DND-41 (cell line): ENCODE measurements at regions not wholly inside any gene's neighbourhood (a gene's known extent, or its start where the extent isn't known, plus 50 kb on each side); places are given as distances from the start of the nearest gene placed in this dataset.

Source experiments
- ATAC-seq: fragments of 200-7000 bp; cut with Tn5 transposase; 3 replicates; pipeline ENCODE4 v1.9.1; 2021; ENCODE audit warnings: low read depth; ENCODE audit not compliant: insufficient read depth
- DNase-seq: peaks from one replicate; pipeline ENCODE4 v3.0.0-alpha.2; 2020
- H2AFZ ChIP-seq: 2 replicates; pipeline ENCODE4 v1.6.0; 2012; ENCODE audit warnings: low read depth, low read length
- H3K27ac ChIP-seq: 2 replicates; pipeline ENCODE4 v1.5.1; 2012; ENCODE audit warnings: low read length, inconsistent platforms
- H3K27me3 ChIP-seq: fragments of 200-600 bp; sonication (generic); 2 replicates; pipeline ENCODE4 v1.6.0; 2012; ENCODE audit warnings: low read length, mild to moderate bottlenecking, inconsistent platforms; ENCODE audit not compliant: insufficient read depth, poor library complexity
- H3K36me3 ChIP-seq: 2 replicates; pipeline ENCODE4 v1.5.1; 2012; ENCODE audit warnings: low read length, inconsistent platforms; ENCODE audit not compliant: insufficient read depth
- H3K4me1 ChIP-seq: 2 replicates; pipeline ENCODE4 v1.5.1; 2012; ENCODE audit warnings: mild to moderate bottlenecking, low read length; ENCODE audit not compliant: insufficient read depth
- H3K4me2 ChIP-seq: 2 replicates; pipeline ENCODE4 v1.6.0; 2012; ENCODE audit warnings: mild to moderate bottlenecking, moderate library complexity, low read length, inconsistent platforms; ENCODE audit not compliant: insufficient read depth
- H3K4me3 ChIP-seq, 2 experiments: fragments of 200-600 bp in 1 of 2; shearing (Covaris generic) in 1 of 2; 2 replicates each; pipeline ENCODE4 v1.5.1; 2012 to 2016; ENCODE audit warnings: inconsistent platforms in 2 of 2, low read length in 2 of 2, mild to moderate bottlenecking in 2 of 2, low read depth in 1 of 2, moderate library complexity in 1 of 2
- H3K79me2 ChIP-seq: 2 replicates; pipeline ENCODE4 v1.6.0; 2012; ENCODE audit warnings: low read length, inconsistent platforms; ENCODE audit not compliant: insufficient read depth
- H3K9ac ChIP-seq: 2 replicates; pipeline ENCODE4 v1.6.0; 2012; ENCODE audit warnings: low read depth, mild to moderate bottlenecking, inconsistent platforms, low read length, moderate library complexity
- H3K9me3 ChIP-seq: 2 replicates; pipeline ENCODE4 v1.5.1; 2012; ENCODE audit warnings: low read length, moderate library complexity, mild to moderate bottlenecking, inconsistent platforms; ENCODE audit not compliant: insufficient read depth, severe bottlenecking
- H4K20me1 ChIP-seq: 2 replicates; pipeline ENCODE4 v1.6.0; 2012; ENCODE audit warnings: low read length; ENCODE audit not compliant: insufficient read depth
- CTCF ChIP-seq: IDR thresholded peaks from 2 replicates; pipeline ENCODE4 v1.5.1; 2012; ENCODE audit warnings: borderline replicate concordance, low read length, moderate library complexity, mild to moderate bottlenecking; ENCODE audit not compliant: poor library complexity, severe bottlenecking; ENCODE audit errors: extremely low read depth
- EZH2 ChIP-seq: IDR thresholded peaks from 3 replicates; pipeline ENCODE4 v1.6.1; 2012; ENCODE audit warnings: borderline replicate concordance, low read depth, mild to moderate bottlenecking, moderate library complexity, low read length, inconsistent platforms; ENCODE audit not compliant: severe bottlenecking

- Histone ChIP-seq H4K20me1 (no peaks in the 10 kb centered on the region), H3K9ac (no peak overlapping the region), H3K4me3 (no peak overlapping the region), H3K9me3 (no peaks in the 10 kb centered on the region), H2AFZ (no peak overlapping the region), H3K27me3 (no peaks in the 10 kb centered on the region), H3K27ac (no peak overlapping the region), H3K79me2 (no peaks in the 10 kb centered on the region), H3K36me3 (no peaks in the 10 kb centered on the region), H3K4me2 (no peak overlapping the region), H3K4me1 (no peaks in the 10 kb centered on the region)
- no peak for TF ChIP-seq CTCF
- TF ChIP-seq EZH2 = no peak
- DNase-seq = no peak
- ATAC-seq = no peak
Observed at GRCh38 chr4:59044286-59044900, 1934.2 kb upstream of the IGFBP7 start.

GRCh38 chr4:59054086-59054485 is 1943.9 kb upstream of the IGFBP7 start:
- Histone ChIP-seq H4K20me1 (no peaks in the 10 kb centered on the region), H3K9me3 (no peaks in the 10 kb centered on the region), H2AFZ (no peak overlapping the region), H3K27ac (no peak overlapping the region), H3K4me2 (no peak overlapping the region), H3K79me2 (no peaks in the 10 kb centered on the region), H3K4me1 (no peaks in the 10 kb centered on the region), H3K36me3 (no peaks in the 10 kb centered on the region), H3K9ac (no peak overlapping the region), H3K4me3 (no peak overlapping the region), H3K27me3 (no peaks in the 10 kb centered on the region)
- ATAC-seq (no peak), DNase-seq (no peak)
- TF ChIP-seq EZH2 (no peak), CTCF (no peak)

- Histone ChIP-seq H4K20me1 (no peaks in the 10 kb centered on the region), H2AFZ (no peak overlapping the region), H3K4me3 (no peak overlapping the region), H3K4me1 (no peaks in the 10 kb centered on the region), H3K79me2 (no peaks in the 10 kb centered on the region), H3K9ac (no peak overlapping the region), H3K9me3 (peaks cover 3% of the 10 kb centered on the region), H3K4me2 (no peak overlapping the region), H3K27me3 (no peaks in the 10 kb centered on the region), H3K36me3 (no peaks in the 10 kb centered on the region), H3K27ac (no peak overlapping the region)
- no peak for ATAC-seq
- DNase-seq = no peak
- TF ChIP-seq EZH2 (no peak), CTCF (no peak)
Observed at GRCh38 chr4:59057804-59058203, 1947.6 kb upstream of the IGFBP7 start.
